Cardiac muscle cell (in vitro differentiated cells and primary cell): ENCODE measurements at regions not wholly inside any gene's neighbourhood (a gene's known extent, or its start where the extent isn't known, plus 50 kb on each side); places are given as distances from the start of the nearest gene placed in this dataset.

Source experiments
- DNase-seq, 2 donors: peaks; one replicate each; pipeline versions ENCODE4 v3.0.0 to v3.0.0-alpha.2; 2010 to 2017; ENCODE audit warnings: low read depth in 1 of 2, low spot score in 1 of 2
- H3K27ac ChIP-seq: fragments of 200-600 bp; sonication (generic); 2 replicates; pipeline ENCODE4 v1.5.1; 2016
- H3K27me3 ChIP-seq: fragments of 200-600 bp; sonication (generic); 2 replicates; pipeline ENCODE4 v1.6.0; 2016; ENCODE audit warnings: control low read depth
- H3K36me3 ChIP-seq: fragments of 200-600 bp; sonication (generic); 2 replicates; pipeline ENCODE4 v1.5.1; 2016; ENCODE audit warnings: control low read depth
- H3K4me1 ChIP-seq: fragments of 200-600 bp; sonication (generic); 2 replicates; pipeline ENCODE4 v1.8.1; 2017; ENCODE audit warnings: low read depth, mild to moderate bottlenecking, mixed run types
- H3K4me3 ChIP-seq: fragments of 200-600 bp; sonication (generic); 2 replicates; pipeline ENCODE4 v1.5.1; 2016; ENCODE audit warnings: mild to moderate bottlenecking
- H3K9me3 ChIP-seq: fragments of 200-600 bp; sonication (generic); 2 replicates; pipeline ENCODE4 v1.5.1; 2017; ENCODE audit warnings: low read depth, mild to moderate bottlenecking, control low read depth
- TF ChIP-seq, protein P1 (sequence below): IDR thresholded peaks from 2 replicates; pipeline ENCODE4 v1.5.1; 2012; ENCODE audit warnings: low read depth, mild to moderate bottlenecking, low read length

GRCh38 chr1:186611156-186611555 lies 69.1 kb downstream of the PTGS2 start:
- Histone ChIP-seq H3K4me1 (no peaks in the 10 kb centered on the region), H3K4me3 (no peak overlapping the region), H3K9me3 (no peaks in the 10 kb centered on the region), H3K27me3 (no peaks in the 10 kb centered on the region), H3K36me3 (no peaks in the 10 kb centered on the region), H3K27ac (no peak overlapping the region)
- DNase-seq: no peak
- TF ChIP-seq, protein P1, sequence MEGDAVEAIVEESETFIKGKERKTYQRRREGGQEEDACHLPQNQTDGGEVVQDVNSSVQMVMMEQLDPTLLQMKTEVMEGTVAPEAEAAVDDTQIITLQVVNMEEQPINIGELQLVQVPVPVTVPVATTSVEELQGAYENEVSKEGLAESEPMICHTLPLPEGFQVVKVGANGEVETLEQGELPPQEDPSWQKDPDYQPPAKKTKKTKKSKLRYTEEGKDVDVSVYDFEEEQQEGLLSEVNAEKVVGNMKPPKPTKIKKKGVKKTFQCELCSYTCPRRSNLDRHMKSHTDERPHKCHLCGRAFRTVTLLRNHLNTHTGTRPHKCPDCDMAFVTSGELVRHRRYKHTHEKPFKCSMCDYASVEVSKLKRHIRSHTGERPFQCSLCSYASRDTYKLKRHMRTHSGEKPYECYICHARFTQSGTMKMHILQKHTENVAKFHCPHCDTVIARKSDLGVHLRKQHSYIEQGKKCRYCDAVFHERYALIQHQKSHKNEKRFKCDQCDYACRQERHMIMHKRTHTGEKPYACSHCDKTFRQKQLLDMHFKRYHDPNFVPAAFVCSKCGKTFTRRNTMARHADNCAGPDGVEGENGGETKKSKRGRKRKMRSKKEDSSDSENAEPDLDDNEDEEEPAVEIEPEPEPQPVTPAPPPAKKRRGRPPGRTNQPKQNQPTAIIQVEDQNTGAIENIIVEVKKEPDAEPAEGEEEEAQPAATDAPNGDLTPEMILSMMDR: no peak

DNA sequence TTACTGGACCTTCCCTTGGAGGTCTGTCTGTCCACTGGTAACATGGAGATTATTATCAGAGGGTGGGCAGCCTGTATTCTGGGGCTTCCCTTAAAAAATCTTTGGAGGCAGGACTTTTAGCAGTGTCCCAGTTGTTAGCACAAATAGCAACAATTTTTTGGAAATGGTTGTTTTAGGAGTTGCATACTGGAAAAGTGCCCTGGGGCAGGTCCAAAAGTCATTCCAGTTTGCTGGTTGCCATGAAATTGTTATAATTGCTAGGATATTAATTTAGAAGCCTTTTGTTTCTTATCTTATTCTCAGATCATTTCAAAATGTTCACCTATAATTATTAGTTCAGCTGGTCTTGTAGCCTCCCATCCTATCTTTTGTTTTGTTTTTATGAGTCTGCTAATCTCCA lies 71.0 kb downstream of the PTGS2 start:
- Histone ChIP-seq H3K4me1 (no peaks in the 10 kb centered on the region), H3K9me3 (no peaks in the 10 kb centered on the region), H3K4me3 (no peak overlapping the region), H3K27ac (no peak overlapping the region), H3K36me3 (no peaks in the 10 kb centered on the region), H3K27me3 (no peaks in the 10 kb centered on the region)
- TF ChIP-seq, protein P1: no peak
- DNase-seq: no peak

DNA sequence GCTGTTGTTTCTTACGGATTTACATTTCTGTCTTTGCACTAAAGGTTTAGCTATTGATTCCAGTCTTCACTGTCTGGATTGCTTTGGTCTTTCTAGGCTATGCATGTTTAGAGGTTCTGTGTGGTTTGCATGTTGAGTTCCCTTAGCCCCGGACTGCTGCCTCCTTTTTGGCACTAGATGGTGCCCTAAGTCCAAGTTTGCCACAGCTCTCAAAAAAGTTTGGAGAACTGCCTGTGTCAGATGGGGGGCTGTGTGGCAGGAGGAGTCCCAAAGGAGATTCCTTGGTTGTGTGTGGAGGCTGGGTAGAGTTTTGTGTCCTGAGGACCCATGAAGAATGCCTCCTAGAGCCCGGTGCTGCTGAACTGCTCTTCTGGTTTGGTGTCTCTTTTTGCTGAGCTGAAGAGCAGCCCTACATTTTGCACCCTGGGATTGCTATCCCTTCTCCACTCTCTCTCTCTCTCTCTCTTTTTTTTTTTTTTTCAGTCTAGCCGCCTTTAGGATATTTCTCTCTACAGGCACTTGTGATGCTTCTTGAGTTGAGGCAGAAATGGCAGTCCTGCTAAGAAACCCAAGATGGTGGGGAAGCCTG lies 74.4 kb downstream of the PTGS2 start:
- no peak overlapping the region for H3K27ac ChIP-seq
- H3K9me3 ChIP-seq: no peaks in the 10 kb centered on the region
- no peak overlapping the region for H3K4me3 ChIP-seq
- no peaks in the 10 kb centered on the region for H3K36me3 ChIP-seq
- TF ChIP-seq, protein P1: peak; percentile 88
- H3K27me3 ChIP-seq: no peaks in the 10 kb centered on the region
- no peaks in the 10 kb centered on the region for H3K4me1 ChIP-seq
- DNase-seq: peak; percentile 46 to 89

GRCh38 chr1:186595969-186596368 lies 84.3 kb downstream of the PTGS2 start:
- peak in 1 of 2 donors; percentile 15 for DNase-seq
- Histone ChIP-seq H3K27ac (no peak overlapping the region), H3K36me3 (no peaks in the 10 kb centered on the region), H3K4me3 (no peak overlapping the region), H3K27me3 (no peaks in the 10 kb centered on the region), H3K4me1 (no peaks in the 10 kb centered on the region), H3K9me3 (no peaks in the 10 kb centered on the region)
- TF ChIP-seq, protein P1: no peak

DNA sequence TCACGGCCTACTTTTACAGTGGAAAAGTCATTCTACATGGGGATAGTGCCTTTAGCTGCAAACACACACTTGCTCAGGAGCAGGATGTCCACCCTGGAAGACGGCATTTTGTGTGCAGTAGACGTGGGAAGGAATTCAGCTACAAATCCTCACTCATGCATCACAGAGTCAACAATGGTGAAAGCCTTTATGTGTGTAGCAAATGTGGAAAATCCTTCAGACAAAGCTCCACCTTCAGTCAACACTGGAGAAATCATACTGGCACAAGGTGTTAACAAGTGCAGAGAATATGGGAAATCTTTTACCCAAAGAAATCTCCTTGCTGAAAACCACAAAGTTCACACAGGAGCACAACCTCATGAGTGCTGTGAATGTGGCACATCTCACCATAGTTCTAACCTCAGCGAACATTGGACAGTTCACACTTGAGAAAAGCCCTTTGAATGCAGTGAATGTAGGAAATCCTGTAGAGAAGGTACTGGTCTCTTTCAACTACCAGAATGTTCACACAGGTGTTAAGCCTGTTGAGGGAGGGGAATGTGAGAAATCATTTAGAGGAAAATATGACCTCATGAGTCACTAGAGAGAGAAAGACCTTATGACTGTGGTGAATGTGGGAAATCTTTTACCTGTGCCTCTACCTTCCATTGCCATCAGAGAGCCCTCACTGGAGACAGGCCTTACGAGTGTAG lies 101.8 kb downstream of the PTGS2 start:
- TF ChIP-seq, protein P1: no peak
- no peaks in the 10 kb centered on the region for H3K9me3 ChIP-seq
- H3K4me1 ChIP-seq: no peaks in the 10 kb centered on the region
- no peaks in the 10 kb centered on the region for H3K36me3 ChIP-seq
- no peaks in the 10 kb centered on the region for H3K27me3 ChIP-seq
- H3K27ac ChIP-seq: no peak overlapping the region
- DNase-seq: no peak
- H3K4me3 ChIP-seq: no peak overlapping the region
